ENCODE measurements at regions not wholly inside any gene's neighbourhood (a gene's known extent, or its start where the extent isn't known, plus 50 kb on each side); places are given as distances from the start of the nearest gene placed in this dataset.

GRCh38 chr2:30354150-30354549 is 92.9 kb upstream of the LCLAT1 start:
- no peak for TF ChIP-seq EZH2 (IDR thresholded peaks at IDR 0.05; ENCODE audit: borderline replicate concordance, insufficient read depth, low read length, poor library complexity, severe bottlenecking)
- no peak for TF ChIP-seq CTCF (IDR thresholded peaks at IDR 0.05; ENCODE audit: poor library complexity, severe bottlenecking)
- TF ChIP-seq REST (IDR thresholded peaks at IDR 0.05; ENCODE audit: borderline replicate concordance) = no peak
